ENCODE measurements at regions not wholly inside any gene's neighbourhood (a gene's known extent, or its start where the extent isn't known, plus 50 kb on each side); places are given as distances from the start of the nearest gene placed in this dataset.

- TF ChIP-seq CTCF (IDR thresholded peaks at IDR 0.05): no peak
- TF ChIP-seq POLR2A (IDR thresholded peaks at IDR 0.05): no peak
Measured at GRCh38 chr5:92330365-92330764, 947.2 kb upstream of the ARRDC3 start.

Data from heart left ventricle (tissue), 13 donors.